Ishikawa (cell line): ENCODE measurements at regions not wholly inside any gene's neighbourhood (a gene's known extent, or its start where the extent isn't known, plus 50 kb on each side); places are given as distances from the start of the nearest gene placed in this dataset.

Source experiments
- EGR1 ChIP-seq: IDR thresholded peaks from 2 replicates; pipeline ENCODE4 v1.6.1; 2012
- EP300 ChIP-seq: IDR thresholded peaks from 2 replicates; pipeline ENCODE4 v1.6.1; 2012; ENCODE audit warnings: borderline replicate concordance
- NFIC ChIP-seq: IDR thresholded peaks from 2 replicates; pipeline ENCODE4 v1.6.1; 2012
- RAD21 ChIP-seq: IDR thresholded peaks from 2 replicates; pipeline ENCODE4 v1.6.1; 2012; ENCODE audit warnings: low read depth
- TAF1 ChIP-seq: IDR thresholded peaks from 2 replicates; pipeline ENCODE4 v1.6.1; 2012; ENCODE audit warnings: low read depth, mild to moderate bottlenecking
- TEAD4 ChIP-seq: IDR thresholded peaks from 2 replicates; pipeline ENCODE4 v1.6.1; 2012
- YY1 ChIP-seq: IDR thresholded peaks from 2 replicates; pipeline ENCODE4 v1.6.1; 2012; ENCODE audit warnings: low read depth
- TF ChIP-seq, protein P1 (sequence below): IDR thresholded peaks from 2 replicates; pipeline ENCODE4 v1.6.1; 2012
- TF ChIP-seq, protein P2 (sequence below): IDR thresholded peaks from 2 replicates; pipeline ENCODE4 v1.6.1; 2012; ENCODE audit warnings: low read depth, mild to moderate bottlenecking

- TF ChIP-seq EP300 = no peak
- TF ChIP-seq RAD21 = no peak
- TF ChIP-seq, protein P1, sequence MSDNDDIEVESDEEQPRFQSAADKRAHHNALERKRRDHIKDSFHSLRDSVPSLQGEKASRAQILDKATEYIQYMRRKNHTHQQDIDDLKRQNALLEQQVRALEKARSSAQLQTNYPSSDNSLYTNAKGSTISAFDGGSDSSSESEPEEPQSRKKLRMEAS = no peak
- TF ChIP-seq NFIC = no peak
- TF ChIP-seq YY1 = no peak
- TF ChIP-seq EGR1 = no peak
- TF ChIP-seq, protein P2, sequence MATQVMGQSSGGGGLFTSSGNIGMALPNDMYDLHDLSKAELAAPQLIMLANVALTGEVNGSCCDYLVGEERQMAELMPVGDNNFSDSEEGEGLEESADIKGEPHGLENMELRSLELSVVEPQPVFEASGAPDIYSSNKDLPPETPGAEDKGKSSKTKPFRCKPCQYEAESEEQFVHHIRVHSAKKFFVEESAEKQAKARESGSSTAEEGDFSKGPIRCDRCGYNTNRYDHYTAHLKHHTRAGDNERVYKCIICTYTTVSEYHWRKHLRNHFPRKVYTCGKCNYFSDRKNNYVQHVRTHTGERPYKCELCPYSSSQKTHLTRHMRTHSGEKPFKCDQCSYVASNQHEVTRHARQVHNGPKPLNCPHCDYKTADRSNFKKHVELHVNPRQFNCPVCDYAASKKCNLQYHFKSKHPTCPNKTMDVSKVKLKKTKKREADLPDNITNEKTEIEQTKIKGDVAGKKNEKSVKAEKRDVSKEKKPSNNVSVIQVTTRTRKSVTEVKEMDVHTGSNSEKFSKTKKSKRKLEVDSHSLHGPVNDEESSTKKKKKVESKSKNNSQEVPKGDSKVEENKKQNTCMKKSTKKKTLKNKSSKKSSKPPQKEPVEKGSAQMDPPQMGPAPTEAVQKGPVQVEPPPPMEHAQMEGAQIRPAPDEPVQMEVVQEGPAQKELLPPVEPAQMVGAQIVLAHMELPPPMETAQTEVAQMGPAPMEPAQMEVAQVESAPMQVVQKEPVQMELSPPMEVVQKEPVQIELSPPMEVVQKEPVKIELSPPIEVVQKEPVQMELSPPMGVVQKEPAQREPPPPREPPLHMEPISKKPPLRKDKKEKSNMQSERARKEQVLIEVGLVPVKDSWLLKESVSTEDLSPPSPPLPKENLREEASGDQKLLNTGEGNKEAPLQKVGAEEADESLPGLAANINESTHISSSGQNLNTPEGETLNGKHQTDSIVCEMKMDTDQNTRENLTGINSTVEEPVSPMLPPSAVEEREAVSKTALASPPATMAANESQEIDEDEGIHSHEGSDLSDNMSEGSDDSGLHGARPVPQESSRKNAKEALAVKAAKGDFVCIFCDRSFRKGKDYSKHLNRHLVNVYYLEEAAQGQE = no peak
- TF ChIP-seq TEAD4 = no peak
- no peak for TF ChIP-seq TAF1
These were observed 300.7 kb upstream of the RAB6C start for GRCh38 chr2:129678751-129679150.
